ENCODE measurements at regions not wholly inside any gene's neighbourhood (a gene's known extent, or its start where the extent isn't known, plus 50 kb on each side); places are given as distances from the start of the nearest gene placed in this dataset.

DNA sequence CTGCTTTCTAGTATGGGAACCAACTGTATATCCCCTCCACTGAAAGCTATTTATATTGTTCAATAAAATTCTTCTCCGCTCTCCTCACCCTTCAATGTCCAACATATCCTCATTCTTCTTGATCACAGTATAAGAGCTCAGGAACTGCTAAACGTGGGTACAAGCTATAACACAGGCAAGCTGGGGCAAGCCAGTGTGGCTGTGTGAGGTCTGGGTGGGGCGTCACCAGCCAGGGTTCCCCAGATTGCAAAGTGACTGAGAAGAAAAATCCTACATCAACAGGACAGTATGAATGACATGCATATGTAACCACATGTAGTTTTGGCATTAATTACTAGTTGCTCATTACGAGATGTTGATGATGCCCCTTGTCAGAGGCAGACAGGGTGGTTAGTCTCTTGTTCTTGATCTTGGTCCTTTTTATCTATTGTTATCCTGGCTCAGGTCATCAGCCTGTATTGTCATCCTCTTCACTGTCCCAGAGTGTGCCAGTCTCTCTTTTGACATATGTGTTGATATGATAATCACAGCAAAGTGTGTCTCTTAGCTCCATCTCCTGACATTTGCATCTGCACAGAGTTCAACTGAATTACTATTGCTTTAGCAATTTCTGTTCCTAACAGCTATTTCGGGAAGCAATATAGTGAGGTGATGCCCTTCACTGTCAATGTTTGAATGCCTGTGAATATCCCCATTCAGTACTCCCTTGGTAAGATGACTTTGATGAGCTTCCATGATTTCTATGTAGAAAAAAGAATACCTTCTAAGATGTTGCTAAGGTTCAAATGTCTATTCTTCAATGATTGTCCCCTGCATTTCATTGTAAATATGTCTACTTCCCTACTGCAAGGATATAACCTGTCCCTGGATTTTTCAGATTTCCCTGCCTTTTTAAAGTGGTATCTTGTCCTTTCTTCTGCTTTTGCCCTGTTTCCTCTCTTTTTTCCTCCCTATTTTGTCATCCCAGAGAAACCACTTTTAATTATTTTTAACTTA is 140.3 kb downstream of the MAT2B start:
- TF ChIP-seq, protein P1, sequence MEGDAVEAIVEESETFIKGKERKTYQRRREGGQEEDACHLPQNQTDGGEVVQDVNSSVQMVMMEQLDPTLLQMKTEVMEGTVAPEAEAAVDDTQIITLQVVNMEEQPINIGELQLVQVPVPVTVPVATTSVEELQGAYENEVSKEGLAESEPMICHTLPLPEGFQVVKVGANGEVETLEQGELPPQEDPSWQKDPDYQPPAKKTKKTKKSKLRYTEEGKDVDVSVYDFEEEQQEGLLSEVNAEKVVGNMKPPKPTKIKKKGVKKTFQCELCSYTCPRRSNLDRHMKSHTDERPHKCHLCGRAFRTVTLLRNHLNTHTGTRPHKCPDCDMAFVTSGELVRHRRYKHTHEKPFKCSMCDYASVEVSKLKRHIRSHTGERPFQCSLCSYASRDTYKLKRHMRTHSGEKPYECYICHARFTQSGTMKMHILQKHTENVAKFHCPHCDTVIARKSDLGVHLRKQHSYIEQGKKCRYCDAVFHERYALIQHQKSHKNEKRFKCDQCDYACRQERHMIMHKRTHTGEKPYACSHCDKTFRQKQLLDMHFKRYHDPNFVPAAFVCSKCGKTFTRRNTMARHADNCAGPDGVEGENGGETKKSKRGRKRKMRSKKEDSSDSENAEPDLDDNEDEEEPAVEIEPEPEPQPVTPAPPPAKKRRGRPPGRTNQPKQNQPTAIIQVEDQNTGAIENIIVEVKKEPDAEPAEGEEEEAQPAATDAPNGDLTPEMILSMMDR (IDR thresholded peaks at IDR 0.05): no peak
- no peak for TF ChIP-seq POLR2A (IDR thresholded peaks at IDR 0.05)
